Gastrocnemius medialis (tissue), 4 donors: ENCODE measurements at regions not wholly inside any gene's neighbourhood (a gene's known extent, or its start where the extent isn't known, plus 50 kb on each side); places are given as distances from the start of the nearest gene placed in this dataset.

Experiments used
- CTCF ChIP-seq, 5 experiments: fragments of 450-650 bp in 3 of 5; fragments of 200-600 bp in 2 of 5; sonication (generic) in 2 of 5; IDR thresholded peaks in 4 of 5; conservative IDR thresholded peaks in 1 of 5; 1 replicate in 4 of 5; 2 replicates in 1 of 5; pipeline ENCODE4 v1.5.1; 2016 to 2019; ENCODE audit warnings: antibody characterized with exemption in 5 of 5, mild to moderate bottlenecking in 3 of 5, moderate library complexity in 3 of 5
- POLR2A ChIP-seq, 2 donors: fragments of 450-650 bp; IDR thresholded peaks; one replicate each; pipeline ENCODE4 v1.6.1; 2017; ENCODE audit warnings: antibody characterized with exemption in 2 of 2, mild to moderate bottlenecking in 2 of 2, moderate library complexity in 2 of 2

- no peak for TF ChIP-seq CTCF (IDR thresholded peaks at IDR 0.05 in 4 of 5, conservative IDR thresholded peaks at IDR 0.05 in 1 of 5)
- no peak for TF ChIP-seq POLR2A (IDR thresholded peaks at IDR 0.05)
Measured at GRCh38 chr14:85444635-85445034, 85.3 kb upstream of the FLRT2 start.
